ENCODE measurements at regions not wholly inside any gene's neighbourhood (a gene's known extent, or its start where the extent isn't known, plus 50 kb on each side); places are given as distances from the start of the nearest gene placed in this dataset.

DNA sequence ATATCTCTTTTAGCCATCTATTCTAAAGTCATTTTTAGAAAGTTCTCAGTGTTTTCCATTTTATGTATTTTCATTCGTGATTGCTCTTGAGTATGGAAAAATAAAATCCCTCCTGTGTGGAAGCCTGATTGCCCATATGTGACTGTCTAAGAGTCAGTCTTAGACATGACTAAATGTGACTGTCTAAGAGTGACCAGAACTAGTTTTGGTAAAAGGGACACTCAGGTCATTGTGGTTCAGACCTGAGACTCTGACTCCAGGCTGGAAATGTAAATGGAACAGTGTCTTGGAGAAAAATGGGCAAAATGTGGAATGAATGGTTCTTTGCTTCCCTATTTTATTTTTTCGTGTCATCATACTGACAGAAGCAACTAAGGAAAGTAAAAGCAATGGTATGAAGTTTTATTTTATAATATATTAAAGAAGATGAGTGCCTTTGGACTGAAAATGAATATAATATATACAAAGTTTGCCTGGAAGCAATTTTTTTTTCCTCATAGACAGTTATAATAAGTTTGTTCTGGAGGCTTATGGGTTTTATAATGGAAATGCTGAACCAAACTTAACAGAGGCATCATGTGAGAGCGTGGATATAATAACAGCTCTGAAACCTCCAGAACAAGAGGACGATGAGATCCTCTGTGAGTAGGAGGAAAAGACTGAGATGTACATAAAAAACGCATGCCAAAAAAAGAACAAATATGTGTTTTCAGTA lies 264.4 kb downstream of the ZPLD1 start (continued):
- TF ChIP-seq, protein P1, sequence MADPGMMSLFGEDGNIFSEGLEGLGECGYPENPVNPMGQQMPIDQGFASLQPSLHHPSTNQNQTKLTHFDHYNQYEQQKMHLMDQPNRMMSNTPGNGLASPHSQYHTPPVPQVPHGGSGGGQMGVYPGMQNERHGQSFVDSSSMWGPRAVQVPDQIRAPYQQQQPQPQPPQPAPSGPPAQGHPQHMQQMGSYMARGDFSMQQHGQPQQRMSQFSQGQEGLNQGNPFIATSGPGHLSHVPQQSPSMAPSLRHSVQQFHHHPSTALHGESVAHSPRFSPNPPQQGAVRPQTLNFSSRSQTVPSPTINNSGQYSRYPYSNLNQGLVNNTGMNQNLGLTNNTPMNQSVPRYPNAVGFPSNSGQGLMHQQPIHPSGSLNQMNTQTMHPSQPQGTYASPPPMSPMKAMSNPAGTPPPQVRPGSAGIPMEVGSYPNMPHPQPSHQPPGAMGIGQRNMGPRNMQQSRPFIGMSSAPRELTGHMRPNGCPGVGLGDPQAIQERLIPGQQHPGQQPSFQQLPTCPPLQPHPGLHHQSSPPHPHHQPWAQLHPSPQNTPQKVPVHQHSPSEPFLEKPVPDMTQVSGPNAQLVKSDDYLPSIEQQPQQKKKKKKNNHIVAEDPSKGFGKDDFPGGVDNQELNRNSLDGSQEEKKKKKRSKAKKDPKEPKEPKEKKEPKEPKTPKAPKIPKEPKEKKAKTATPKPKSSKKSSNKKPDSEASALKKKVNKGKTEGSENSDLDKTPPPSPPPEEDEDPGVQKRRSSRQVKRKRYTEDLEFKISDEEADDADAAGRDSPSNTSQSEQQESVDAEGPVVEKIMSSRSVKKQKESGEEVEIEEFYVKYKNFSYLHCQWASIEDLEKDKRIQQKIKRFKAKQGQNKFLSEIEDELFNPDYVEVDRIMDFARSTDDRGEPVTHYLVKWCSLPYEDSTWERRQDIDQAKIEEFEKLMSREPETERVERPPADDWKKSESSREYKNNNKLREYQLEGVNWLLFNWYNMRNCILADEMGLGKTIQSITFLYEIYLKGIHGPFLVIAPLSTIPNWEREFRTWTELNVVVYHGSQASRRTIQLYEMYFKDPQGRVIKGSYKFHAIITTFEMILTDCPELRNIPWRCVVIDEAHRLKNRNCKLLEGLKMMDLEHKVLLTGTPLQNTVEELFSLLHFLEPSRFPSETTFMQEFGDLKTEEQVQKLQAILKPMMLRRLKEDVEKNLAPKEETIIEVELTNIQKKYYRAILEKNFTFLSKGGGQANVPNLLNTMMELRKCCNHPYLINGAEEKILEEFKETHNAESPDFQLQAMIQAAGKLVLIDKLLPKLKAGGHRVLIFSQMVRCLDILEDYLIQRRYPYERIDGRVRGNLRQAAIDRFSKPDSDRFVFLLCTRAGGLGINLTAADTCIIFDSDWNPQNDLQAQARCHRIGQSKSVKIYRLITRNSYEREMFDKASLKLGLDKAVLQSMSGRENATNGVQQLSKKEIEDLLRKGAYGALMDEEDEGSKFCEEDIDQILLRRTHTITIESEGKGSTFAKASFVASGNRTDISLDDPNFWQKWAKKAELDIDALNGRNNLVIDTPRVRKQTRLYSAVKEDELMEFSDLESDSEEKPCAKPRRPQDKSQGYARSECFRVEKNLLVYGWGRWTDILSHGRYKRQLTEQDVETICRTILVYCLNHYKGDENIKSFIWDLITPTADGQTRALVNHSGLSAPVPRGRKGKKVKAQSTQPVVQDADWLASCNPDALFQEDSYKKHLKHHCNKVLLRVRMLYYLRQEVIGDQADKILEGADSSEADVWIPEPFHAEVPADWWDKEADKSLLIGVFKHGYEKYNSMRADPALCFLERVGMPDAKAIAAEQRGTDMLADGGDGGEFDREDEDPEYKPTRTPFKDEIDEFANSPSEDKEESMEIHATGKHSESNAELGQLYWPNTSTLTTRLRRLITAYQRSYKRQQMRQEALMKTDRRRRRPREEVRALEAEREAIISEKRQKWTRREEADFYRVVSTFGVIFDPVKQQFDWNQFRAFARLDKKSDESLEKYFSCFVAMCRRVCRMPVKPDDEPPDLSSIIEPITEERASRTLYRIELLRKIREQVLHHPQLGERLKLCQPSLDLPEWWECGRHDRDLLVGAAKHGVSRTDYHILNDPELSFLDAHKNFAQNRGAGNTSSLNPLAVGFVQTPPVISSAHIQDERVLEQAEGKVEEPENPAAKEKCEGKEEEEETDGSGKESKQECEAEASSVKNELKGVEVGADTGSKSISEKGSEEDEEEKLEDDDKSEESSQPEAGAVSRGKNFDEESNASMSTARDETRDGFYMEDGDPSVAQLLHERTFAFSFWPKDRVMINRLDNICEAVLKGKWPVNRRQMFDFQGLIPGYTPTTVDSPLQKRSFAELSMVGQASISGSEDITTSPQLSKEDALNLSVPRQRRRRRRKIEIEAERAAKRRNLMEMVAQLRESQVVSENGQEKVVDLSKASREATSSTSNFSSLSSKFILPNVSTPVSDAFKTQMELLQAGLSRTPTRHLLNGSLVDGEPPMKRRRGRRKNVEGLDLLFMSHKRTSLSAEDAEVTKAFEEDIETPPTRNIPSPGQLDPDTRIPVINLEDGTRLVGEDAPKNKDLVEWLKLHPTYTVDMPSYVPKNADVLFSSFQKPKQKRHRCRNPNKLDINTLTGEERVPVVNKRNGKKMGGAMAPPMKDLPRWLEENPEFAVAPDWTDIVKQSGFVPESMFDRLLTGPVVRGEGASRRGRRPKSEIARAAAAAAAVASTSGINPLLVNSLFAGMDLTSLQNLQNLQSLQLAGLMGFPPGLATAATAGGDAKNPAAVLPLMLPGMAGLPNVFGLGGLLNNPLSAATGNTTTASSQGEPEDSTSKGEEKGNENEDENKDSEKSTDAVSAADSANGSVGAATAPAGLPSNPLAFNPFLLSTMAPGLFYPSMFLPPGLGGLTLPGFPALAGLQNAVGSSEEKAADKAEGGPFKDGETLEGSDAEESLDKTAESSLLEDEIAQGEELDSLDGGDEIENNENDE (IDR thresholded peaks at IDR 0.05; ENCODE audit: insufficient replicate concordance, low read length): no peak
